ENCODE measurements at regions not wholly inside any gene's neighbourhood (a gene's known extent, or its start where the extent isn't known, plus 50 kb on each side); places are given as distances from the start of the nearest gene placed in this dataset.

DNA sequence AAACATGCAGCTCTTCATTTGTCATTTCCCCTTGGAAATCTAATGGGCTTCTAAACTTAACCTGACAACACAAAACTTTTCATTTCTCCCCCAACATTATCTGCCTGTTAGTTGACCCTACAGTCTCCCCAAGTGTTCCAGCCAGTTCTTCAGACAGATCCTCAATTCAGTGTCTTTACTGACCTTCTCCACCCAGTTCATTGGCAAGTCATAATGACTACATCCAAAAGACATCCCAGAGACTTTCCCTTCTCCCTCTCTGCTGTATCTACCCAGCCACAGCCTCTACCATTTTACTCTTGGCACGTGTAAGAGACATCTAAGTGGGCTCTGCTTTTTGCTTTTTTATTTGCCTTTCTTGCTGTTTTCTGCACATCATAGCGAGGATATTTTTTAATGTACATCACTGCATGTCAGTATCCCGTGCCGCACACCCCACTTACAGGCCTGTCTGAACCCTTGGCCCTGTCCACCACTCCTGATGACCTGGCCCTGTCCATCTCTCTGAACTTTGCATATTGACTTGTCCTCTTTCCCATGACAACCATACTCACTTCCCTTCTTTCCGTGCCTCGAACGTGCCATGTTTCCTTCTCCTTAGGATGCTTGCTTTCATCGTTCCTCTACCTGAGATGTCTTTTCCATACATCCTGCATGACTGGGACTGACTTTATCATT, 391.9 kb downstream of the IRS2 start:
- Histone ChIP-seq H4K20me1 (ENCODE audit: low read length) (no peaks in the 10 kb centered on the region), H3K4me2 (ENCODE audit: low read length) (no peak overlapping the region), H2AFZ (ENCODE audit: low read length) (no peak overlapping the region), H3F3A (ENCODE audit: low read length, unreplicated experiment) (no peaks in the 10 kb centered on the region), H3K9me2 (replicated peaks; ENCODE audit: low read length) (no peaks in the 10 kb centered on the region), H3K79me2 (ENCODE audit: low read length) (no peaks in the 10 kb centered on the region), H3K27ac (ENCODE audit: low read length) (no peak overlapping the region), H3K27me3 (ENCODE audit: low read length) (no peaks in the 10 kb centered on the region), H3K36me3 (ENCODE audit: low read depth, low read length) (no peaks in the 10 kb centered on the region), H3K9ac (ENCODE audit: low read length) (no peak overlapping the region), H3K4me1 (ENCODE audit: insufficient read depth, low read length) (no peaks in the 10 kb centered on the region), H3K9me3 (ENCODE audit: low read length) (no peaks in the 10 kb centered on the region), H3K4me3 (ENCODE audit: low read length) (no peak overlapping the region)
- no TSS peak for BruUV-seq (replicated peaks)
- TF ChIP-seq EZH2 (IDR thresholded peaks at IDR 0.05; ENCODE audit: low read length, unreplicated experiment) = no peak
- TF ChIP-seq, protein P1, sequence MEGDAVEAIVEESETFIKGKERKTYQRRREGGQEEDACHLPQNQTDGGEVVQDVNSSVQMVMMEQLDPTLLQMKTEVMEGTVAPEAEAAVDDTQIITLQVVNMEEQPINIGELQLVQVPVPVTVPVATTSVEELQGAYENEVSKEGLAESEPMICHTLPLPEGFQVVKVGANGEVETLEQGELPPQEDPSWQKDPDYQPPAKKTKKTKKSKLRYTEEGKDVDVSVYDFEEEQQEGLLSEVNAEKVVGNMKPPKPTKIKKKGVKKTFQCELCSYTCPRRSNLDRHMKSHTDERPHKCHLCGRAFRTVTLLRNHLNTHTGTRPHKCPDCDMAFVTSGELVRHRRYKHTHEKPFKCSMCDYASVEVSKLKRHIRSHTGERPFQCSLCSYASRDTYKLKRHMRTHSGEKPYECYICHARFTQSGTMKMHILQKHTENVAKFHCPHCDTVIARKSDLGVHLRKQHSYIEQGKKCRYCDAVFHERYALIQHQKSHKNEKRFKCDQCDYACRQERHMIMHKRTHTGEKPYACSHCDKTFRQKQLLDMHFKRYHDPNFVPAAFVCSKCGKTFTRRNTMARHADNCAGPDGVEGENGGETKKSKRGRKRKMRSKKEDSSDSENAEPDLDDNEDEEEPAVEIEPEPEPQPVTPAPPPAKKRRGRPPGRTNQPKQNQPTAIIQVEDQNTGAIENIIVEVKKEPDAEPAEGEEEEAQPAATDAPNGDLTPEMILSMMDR (conservative IDR thresholded peaks at IDR 0.05; ENCODE audit: low read depth, low read length) = no peak
- no peak for TF ChIP-seq EZH2phosphoT487 (IDR thresholded peaks at IDR 0.05; ENCODE audit: borderline replicate concordance, low read length)
- DNase-seq = no peak
- ATAC-seq = no peak
- CTCF ChIA-PET = no interaction called here
- POLR2A ChIA-PET (ENCODE audit: unreplicated experiment) = no interaction called here
- intact Hi-C loops (cut with micrococcal nuclease) = no loop called here

- Histone ChIP-seq H3K9me3 (ENCODE audit: low read length) (no peaks in the 10 kb centered on the region), H3K27ac (ENCODE audit: low read length) (no peak overlapping the region), H3K79me2 (ENCODE audit: low read length) (no peaks in the 10 kb centered on the region), H3K4me1 (ENCODE audit: insufficient read depth, low read length) (no peaks in the 10 kb centered on the region), H3K4me2 (ENCODE audit: low read length) (no peak overlapping the region), H3K9ac (ENCODE audit: low read length) (no peak overlapping the region), H3F3A (ENCODE audit: low read length, unreplicated experiment) (no peaks in the 10 kb centered on the region), H3K9me2 (replicated peaks; ENCODE audit: low read length) (no peaks in the 10 kb centered on the region), H4K20me1 (ENCODE audit: low read length) (no peaks in the 10 kb centered on the region), H3K4me3 (ENCODE audit: low read length) (no peak overlapping the region), H2AFZ (ENCODE audit: low read length) (no peak overlapping the region), H3K27me3 (ENCODE audit: low read length) (no peaks in the 10 kb centered on the region), H3K36me3 (ENCODE audit: low read depth, low read length) (no peaks in the 10 kb centered on the region)
- ATAC-seq (no peak), DNase-seq (no peak)
- no peak for TF ChIP-seq EZH2 (IDR thresholded peaks at IDR 0.05; ENCODE audit: low read length, unreplicated experiment)
- TF ChIP-seq EZH2phosphoT487 (IDR thresholded peaks at IDR 0.05; ENCODE audit: borderline replicate concordance, low read length) = no peak
- TF ChIP-seq, protein P1 (conservative IDR thresholded peaks at IDR 0.05; ENCODE audit: low read depth, low read length) = no peak
- no TSS peak for BruUV-seq (replicated peaks)
- CTCF ChIA-PET = no interaction called here
- POLR2A ChIA-PET (ENCODE audit: unreplicated experiment) = no interaction called here
- intact Hi-C loops (cut with micrococcal nuclease) = no loop called here
Measured at GRCh38 chr13:109393045-109393444, 393.3 kb downstream of the IRS2 start.

GRCh38 chr13:109390391-109390790, 396.0 kb downstream of the IRS2 start:
- no peak overlapping the region for H3K4me3 ChIP-seq (ENCODE audit: low read length)
- TF ChIP-seq, protein P1 (conservative IDR thresholded peaks at IDR 0.05; ENCODE audit: low read depth, low read length) = no peak
- TF ChIP-seq EZH2phosphoT487 (IDR thresholded peaks at IDR 0.05; ENCODE audit: borderline replicate concordance, low read length) (no peak), EZH2 (IDR thresholded peaks at IDR 0.05; ENCODE audit: low read length, unreplicated experiment) (no peak)
- no peaks in the 10 kb centered on the region for H3K9me2 ChIP-seq (replicated peaks; ENCODE audit: low read length)
- no peak overlapping the region for H3K27ac ChIP-seq (ENCODE audit: low read length)
- DNase-seq = no peak
- no peaks in the 10 kb centered on the region for H3K9me3 ChIP-seq (ENCODE audit: low read length)
- no peak for ATAC-seq
- H3K9ac ChIP-seq (ENCODE audit: low read length) = no peak overlapping the region
- ChIA-PET POLR2A (ENCODE audit: unreplicated experiment) (no interaction called here), CTCF (no interaction called here)
- no peak overlapping the region for H2AFZ ChIP-seq (ENCODE audit: low read length)
- intact Hi-C loops (cut with micrococcal nuclease) = no loop called here
- no peaks in the 10 kb centered on the region for H3F3A ChIP-seq (ENCODE audit: low read length, unreplicated experiment)
- no TSS peak for BruUV-seq (replicated peaks)
- H3K27me3 ChIP-seq (ENCODE audit: low read length) = no peaks in the 10 kb centered on the region
- no peak overlapping the region for H3K4me2 ChIP-seq (ENCODE audit: low read length)
- H3K79me2 ChIP-seq (ENCODE audit: low read length) = no peaks in the 10 kb centered on the region
- no peaks in the 10 kb centered on the region for H3K4me1 ChIP-seq (ENCODE audit: insufficient read depth, low read length)
- no peaks in the 10 kb centered on the region for H3K36me3 ChIP-seq (ENCODE audit: low read depth, low read length)
- no peaks in the 10 kb centered on the region for H4K20me1 ChIP-seq (ENCODE audit: low read length)

All from PC-3 (cell line).